Neural cell (in vitro differentiated cells): ENCODE measurements at regions not wholly inside any gene's neighbourhood (a gene's known extent, or its start where the extent isn't known, plus 50 kb on each side); places are given as distances from the start of the nearest gene placed in this dataset.

Experiments
- H2AFZ ChIP-seq: fragments of 200-600, 300-800 bp; sonication (generic), shearing (Covaris generic); 2 replicates; pipeline ENCODE4 v1.6.0; 2014; ENCODE audit warnings: low read depth, mild to moderate bottlenecking, antibody characterized with exemption, low read length, moderate library complexity
- H3F3A ChIP-seq: fragments of 200-600 bp; shearing (Covaris generic); 2 replicates; pipeline ENCODE4 v1.6.1; 2016; ENCODE audit warnings: mild to moderate bottlenecking, moderate library complexity, mixed read lengths, antibody characterized with exemption, low read length; ENCODE audit not compliant: insufficient read depth, poor library complexity, severe bottlenecking
- H3K27ac ChIP-seq: fragments of 200-600, 300-800 bp; sonication (generic), shearing (Covaris generic); 2 replicates; pipeline ENCODE4 v1.5.1; 2014; ENCODE audit warnings: mild to moderate bottlenecking, low read length, moderate library complexity
- H3K27me3 ChIP-seq: fragments of 300-800, 200-600 bp; sonication (generic), shearing (Covaris generic); 2 replicates; pipeline ENCODE4 v1.6.0; 2014; ENCODE audit warnings: mild to moderate bottlenecking, low read depth, low read length, moderate library complexity; ENCODE audit not compliant: insufficient read depth
- H3K36me3 ChIP-seq: fragments of 300-800, 200-600 bp; sonication (generic), shearing (Covaris generic); 2 replicates; pipeline ENCODE4 v1.5.1; 2014; ENCODE audit warnings: mild to moderate bottlenecking, antibody characterized with exemption, low read length, moderate library complexity; ENCODE audit not compliant: insufficient read depth
- H3K4me2 ChIP-seq: fragments of 300-800, 200-600 bp; sonication (generic), shearing (Covaris generic); 2 replicates; pipeline ENCODE4 v1.6.0; 2014; ENCODE audit warnings: mild to moderate bottlenecking, low read length
- H3K4me3 ChIP-seq: fragments of 300-800, 200-600 bp; sonication (generic), shearing (Covaris generic); 2 replicates; pipeline ENCODE4 v1.5.1; 2014; ENCODE audit warnings: mild to moderate bottlenecking, low read length, moderate library complexity
- H3K79me2 ChIP-seq: fragments of 200-600 bp; shearing (Covaris generic); replicated peaks from 2 replicates; pipeline ENCODE4 v1.6.0; 2014; ENCODE audit warnings: mild to moderate bottlenecking, low read length, moderate library complexity; ENCODE audit not compliant: insufficient read depth
- H3K9ac ChIP-seq: fragments of 300-800, 200-600 bp; sonication (generic), shearing (Covaris generic); 2 replicates; pipeline ENCODE4 v1.6.1; 2016; ENCODE audit warnings: mild to moderate bottlenecking, low read length, mixed read lengths
- H3K9me2 ChIP-seq: fragments of 200-600 bp; shearing (Covaris generic); 2 replicates; pipeline ENCODE4 v1.6.1; 2016; ENCODE audit warnings: mild to moderate bottlenecking, low read length, mixed read lengths; ENCODE audit not compliant: insufficient read depth
- H3K9me3 ChIP-seq: fragments of 200-600, 300-800 bp; sonication (generic), shearing (Covaris generic); 2 replicates; pipeline ENCODE4 v1.6.1; 2016; ENCODE audit warnings: mild to moderate bottlenecking, mixed run types, low read length, moderate library complexity, mixed read lengths
- H4K20me1 ChIP-seq: fragments of 200-600 bp; shearing (Covaris generic); 2 replicates; pipeline ENCODE4 v1.6.1; 2016; ENCODE audit warnings: mild to moderate bottlenecking, mixed run types; ENCODE audit not compliant: insufficient read depth
- EP300 ChIP-seq: fragments of 450-650 bp; conservative IDR thresholded peaks from 2 replicates; pipeline ENCODE4 v1.6.1; 2014; ENCODE audit warnings: antibody characterized with exemption, mild to moderate bottlenecking, moderate library complexity; ENCODE audit not compliant: poor library complexity, severe bottlenecking
- EZH2 ChIP-seq: fragments of 200-600, 300-800 bp; shearing (Covaris generic), sonication (generic); IDR thresholded peaks from 2 replicates; pipeline ENCODE4 v1.6.1; 2014; ENCODE audit warnings: antibody characterized with exemption, low read length, borderline replicate concordance, mild to moderate bottlenecking; ENCODE audit not compliant: insufficient read depth, poor library complexity, severe bottlenecking
- MXI1 ChIP-seq: fragments of 450-650 bp; conservative IDR thresholded peaks from 2 replicates; pipeline ENCODE4 v1.6.1; 2014; ENCODE audit warnings: antibody characterized with exemption, mild to moderate bottlenecking; ENCODE audit not compliant: poor library complexity, severe bottlenecking
- POLR2AphosphoS5 ChIP-seq: IDR thresholded peaks from 2 replicates; pipeline ENCODE4 v1.6.1; 2012
- RAD21 ChIP-seq: fragments of 450-650 bp; conservative IDR thresholded peaks from 2 replicates; pipeline ENCODE4 v1.6.1; 2014; ENCODE audit warnings: antibody characterized with exemption, mild to moderate bottlenecking, moderate library complexity
- SMC3 ChIP-seq: fragments of 450-650 bp; conservative IDR thresholded peaks from 2 replicates; pipeline ENCODE4 v1.6.1; 2014; ENCODE audit warnings: antibody characterized with exemption, mild to moderate bottlenecking, moderate library complexity; ENCODE audit not compliant: poor library complexity
- TAF1 ChIP-seq: IDR thresholded peaks from 2 replicates; pipeline ENCODE4 v1.6.1; 2012; ENCODE audit warnings: low read depth
- TF ChIP-seq, protein P1 (sequence below): fragments of 450-650 bp; IDR thresholded peaks from 2 replicates; pipeline ENCODE4 v1.5.1; 2014; ENCODE audit warnings: antibody characterized with exemption, mild to moderate bottlenecking, moderate library complexity; ENCODE audit not compliant: poor library complexity, severe bottlenecking
- TF ChIP-seq, protein P2 (sequence below): IDR thresholded peaks from 2 replicates; pipeline ENCODE4 v1.6.1; 2012; ENCODE audit warnings: borderline replicate concordance

DNA sequence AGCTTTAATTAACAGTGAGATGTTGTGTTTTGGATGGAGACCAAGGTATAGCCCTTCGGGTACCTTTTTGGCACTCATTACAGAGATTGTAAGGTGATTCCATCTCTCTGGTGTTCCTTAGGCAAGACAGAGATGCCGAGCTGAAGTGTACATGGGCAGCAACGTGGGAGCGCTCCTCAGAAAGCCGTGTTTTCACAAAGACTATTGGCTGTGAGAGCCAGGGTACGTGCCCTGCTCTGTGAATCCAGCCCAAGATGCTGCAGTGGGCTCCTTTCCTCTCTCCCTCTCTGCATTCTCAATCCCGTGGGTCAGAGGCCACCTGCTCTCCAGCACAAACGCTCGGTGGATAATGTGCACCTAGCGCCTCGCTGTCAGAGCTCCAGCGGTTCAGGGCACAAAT lies 203.0 kb upstream of the EPHA4 start:
- H3K4me3 ChIP-seq: no peak overlapping the region
- no peak overlapping the region for H2AFZ ChIP-seq
- H3F3A ChIP-seq: no peaks in the 10 kb centered on the region
- TF ChIP-seq RAD21 (no peak), SMC3 (no peak), EZH2 (no peak), TAF1 (no peak)
- TF ChIP-seq, protein P1, sequence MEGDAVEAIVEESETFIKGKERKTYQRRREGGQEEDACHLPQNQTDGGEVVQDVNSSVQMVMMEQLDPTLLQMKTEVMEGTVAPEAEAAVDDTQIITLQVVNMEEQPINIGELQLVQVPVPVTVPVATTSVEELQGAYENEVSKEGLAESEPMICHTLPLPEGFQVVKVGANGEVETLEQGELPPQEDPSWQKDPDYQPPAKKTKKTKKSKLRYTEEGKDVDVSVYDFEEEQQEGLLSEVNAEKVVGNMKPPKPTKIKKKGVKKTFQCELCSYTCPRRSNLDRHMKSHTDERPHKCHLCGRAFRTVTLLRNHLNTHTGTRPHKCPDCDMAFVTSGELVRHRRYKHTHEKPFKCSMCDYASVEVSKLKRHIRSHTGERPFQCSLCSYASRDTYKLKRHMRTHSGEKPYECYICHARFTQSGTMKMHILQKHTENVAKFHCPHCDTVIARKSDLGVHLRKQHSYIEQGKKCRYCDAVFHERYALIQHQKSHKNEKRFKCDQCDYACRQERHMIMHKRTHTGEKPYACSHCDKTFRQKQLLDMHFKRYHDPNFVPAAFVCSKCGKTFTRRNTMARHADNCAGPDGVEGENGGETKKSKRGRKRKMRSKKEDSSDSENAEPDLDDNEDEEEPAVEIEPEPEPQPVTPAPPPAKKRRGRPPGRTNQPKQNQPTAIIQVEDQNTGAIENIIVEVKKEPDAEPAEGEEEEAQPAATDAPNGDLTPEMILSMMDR: no peak
- H3K9me3 ChIP-seq: no peaks in the 10 kb centered on the region
- no peak overlapping the region for H3K4me2 ChIP-seq
- H3K9me2 ChIP-seq: no peaks in the 10 kb centered on the region
- no peak overlapping the region for H3K27ac ChIP-seq
- H3K9ac ChIP-seq: no peak overlapping the region
- no peaks in the 10 kb centered on the region for H3K27me3 ChIP-seq
- H3K79me2 ChIP-seq: no peaks in the 10 kb centered on the region
- no peaks in the 10 kb centered on the region for H4K20me1 ChIP-seq
- H3K36me3 ChIP-seq: no peaks in the 10 kb centered on the region

DNA sequence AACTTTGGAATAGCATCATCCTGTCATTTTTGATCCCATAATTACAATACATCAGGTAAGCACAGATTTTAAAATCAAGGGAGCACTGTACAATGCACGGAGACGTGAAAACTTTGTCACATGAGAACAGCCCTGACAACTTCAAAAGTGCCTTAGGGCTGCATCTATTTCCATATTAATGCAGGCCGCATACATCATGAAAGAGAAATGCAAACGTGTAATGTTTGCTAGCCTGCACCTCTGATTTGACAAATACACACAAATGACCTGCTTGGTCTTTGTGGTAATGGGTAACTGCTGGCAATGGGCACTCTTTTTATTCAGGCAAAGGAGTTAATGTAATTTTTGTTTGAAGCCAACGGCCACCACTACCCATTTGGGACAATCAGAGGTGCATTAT lies 202.0 kb upstream of the EPHA4 start:
- TF ChIP-seq SMC3 (no peak), EZH2 (no peak), EP300 (no peak), POLR2AphosphoS5 (no peak), TAF1 (no peak), RAD21 (no peak), MXI1 (no peak)
- TF ChIP-seq, protein P1: no peak
- TF ChIP-seq, protein P2, sequence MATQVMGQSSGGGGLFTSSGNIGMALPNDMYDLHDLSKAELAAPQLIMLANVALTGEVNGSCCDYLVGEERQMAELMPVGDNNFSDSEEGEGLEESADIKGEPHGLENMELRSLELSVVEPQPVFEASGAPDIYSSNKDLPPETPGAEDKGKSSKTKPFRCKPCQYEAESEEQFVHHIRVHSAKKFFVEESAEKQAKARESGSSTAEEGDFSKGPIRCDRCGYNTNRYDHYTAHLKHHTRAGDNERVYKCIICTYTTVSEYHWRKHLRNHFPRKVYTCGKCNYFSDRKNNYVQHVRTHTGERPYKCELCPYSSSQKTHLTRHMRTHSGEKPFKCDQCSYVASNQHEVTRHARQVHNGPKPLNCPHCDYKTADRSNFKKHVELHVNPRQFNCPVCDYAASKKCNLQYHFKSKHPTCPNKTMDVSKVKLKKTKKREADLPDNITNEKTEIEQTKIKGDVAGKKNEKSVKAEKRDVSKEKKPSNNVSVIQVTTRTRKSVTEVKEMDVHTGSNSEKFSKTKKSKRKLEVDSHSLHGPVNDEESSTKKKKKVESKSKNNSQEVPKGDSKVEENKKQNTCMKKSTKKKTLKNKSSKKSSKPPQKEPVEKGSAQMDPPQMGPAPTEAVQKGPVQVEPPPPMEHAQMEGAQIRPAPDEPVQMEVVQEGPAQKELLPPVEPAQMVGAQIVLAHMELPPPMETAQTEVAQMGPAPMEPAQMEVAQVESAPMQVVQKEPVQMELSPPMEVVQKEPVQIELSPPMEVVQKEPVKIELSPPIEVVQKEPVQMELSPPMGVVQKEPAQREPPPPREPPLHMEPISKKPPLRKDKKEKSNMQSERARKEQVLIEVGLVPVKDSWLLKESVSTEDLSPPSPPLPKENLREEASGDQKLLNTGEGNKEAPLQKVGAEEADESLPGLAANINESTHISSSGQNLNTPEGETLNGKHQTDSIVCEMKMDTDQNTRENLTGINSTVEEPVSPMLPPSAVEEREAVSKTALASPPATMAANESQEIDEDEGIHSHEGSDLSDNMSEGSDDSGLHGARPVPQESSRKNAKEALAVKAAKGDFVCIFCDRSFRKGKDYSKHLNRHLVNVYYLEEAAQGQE: no peak
- H4K20me1 ChIP-seq: no peaks in the 10 kb centered on the region
- no peaks in the 10 kb centered on the region for H3K27me3 ChIP-seq
- no peaks in the 10 kb centered on the region for H3K36me3 ChIP-seq
- peak overlapping the region; percentile 52 for H3K27ac ChIP-seq
- no peaks in the 10 kb centered on the region for H3K9me3 ChIP-seq
- no peaks in the 10 kb centered on the region for H3K9me2 ChIP-seq
- H3K4me2 ChIP-seq: no peak overlapping the region
- H2AFZ ChIP-seq: no peak overlapping the region
- no peaks in the 10 kb centered on the region for H3F3A ChIP-seq
- H3K4me3 ChIP-seq: no peak overlapping the region
- H3K79me2 ChIP-seq: no peaks in the 10 kb centered on the region
- H3K9ac ChIP-seq: no peak overlapping the region
